HG03135 (cell line): ENCODE measurements at regions not wholly inside any gene's neighbourhood (a gene's known extent, or its start where the extent isn't known, plus 50 kb on each side); places are given as distances from the start of the nearest gene placed in this dataset.

Source experiments
- ATAC-seq: cut with Tn5 transposase; IDR thresholded peaks from one replicate; pipeline ENCODE4 v1.9.1; 2021; ENCODE audit warnings: mild to moderate bottlenecking, moderate library complexity; ENCODE audit not compliant: unreplicated experiment

DNA sequence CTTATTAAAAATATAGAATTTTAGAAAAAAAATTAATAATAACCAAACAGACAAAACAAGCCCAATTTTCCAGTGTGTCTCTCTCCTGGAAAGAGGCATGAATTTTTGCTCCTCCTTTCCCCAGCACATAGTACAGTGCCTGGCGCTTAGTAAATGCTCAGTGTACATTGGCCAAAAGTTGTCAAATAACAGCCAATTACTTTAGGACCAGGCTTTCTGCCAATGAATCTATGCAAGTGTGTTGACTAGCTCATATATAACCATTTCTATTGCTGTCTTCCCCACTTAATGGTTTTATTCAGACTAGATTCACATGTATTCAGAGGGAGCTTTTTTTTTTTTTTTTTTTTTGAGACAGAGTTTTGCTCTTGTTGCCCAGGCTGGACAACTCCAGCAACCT is 120.1 kb upstream of the CD180 start:
- no peak for ATAC-seq

DNA sequence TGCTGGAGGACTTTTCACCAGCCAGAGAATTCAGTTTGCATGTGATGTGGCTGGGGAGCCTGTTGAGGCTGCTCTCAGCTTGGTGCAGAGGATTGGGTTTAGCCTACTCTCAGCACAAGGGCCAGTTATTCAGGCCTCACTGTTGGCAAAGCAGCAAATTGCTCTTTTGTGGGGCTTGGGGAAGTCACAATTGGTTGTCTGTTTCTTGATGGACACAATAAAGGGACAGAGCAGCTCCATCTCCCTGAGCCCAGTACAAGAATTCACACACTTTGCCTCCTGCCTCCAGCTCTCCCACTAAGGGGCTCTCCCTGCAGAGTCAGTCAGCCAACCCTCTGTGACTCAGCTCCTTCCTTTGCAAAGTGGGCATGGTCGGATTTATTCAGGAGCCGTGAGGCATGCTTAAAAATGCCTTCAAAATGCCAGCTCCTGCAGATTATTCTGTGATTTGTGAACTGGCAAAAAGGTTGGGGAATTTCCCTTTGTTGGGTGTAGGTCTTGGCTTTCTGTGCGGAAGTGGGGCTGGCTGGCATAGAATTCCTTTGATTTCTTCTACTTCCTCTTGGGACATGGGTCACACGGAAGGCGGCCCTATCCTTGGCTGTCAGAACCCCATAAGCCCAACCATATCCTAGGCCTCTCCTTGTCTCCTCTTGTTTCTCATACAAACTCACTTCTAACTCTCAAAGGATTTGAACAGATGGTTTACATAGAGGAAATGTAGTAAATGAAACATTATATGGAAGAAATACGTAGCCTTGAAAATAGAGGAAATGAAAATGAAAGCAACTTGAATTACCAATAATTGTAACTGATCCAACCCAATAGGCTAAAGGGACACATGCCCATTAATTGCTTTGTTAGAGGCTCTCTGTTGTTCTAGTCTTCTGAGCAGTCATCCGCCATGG is 118.7 kb upstream of the CD180 start:
- ATAC-seq, result no peak

DNA sequence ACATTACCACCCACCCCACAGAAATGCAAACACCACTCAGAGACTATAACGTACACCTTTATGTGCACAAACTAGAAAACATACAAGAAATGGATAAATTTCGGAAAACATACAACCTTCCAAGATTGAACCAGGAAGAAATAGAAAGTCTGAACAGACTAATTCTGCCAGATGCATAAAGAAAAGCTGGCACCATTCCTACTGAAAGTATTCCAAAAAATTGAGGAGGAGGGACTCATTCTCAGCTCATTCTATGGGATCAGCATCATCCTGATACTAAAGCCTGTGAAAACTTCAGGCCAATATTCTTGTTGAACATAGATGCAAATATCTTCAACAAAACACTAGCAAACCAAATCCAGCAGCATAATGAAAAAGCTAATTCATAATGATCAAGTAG is 115.1 kb upstream of the CD180 start:
- ATAC-seq, result no peak

- no peak for ATAC-seq
Measured at GRCh38 chr5:67311208-67311607, 114.6 kb upstream of the CD180 start.

DNA sequence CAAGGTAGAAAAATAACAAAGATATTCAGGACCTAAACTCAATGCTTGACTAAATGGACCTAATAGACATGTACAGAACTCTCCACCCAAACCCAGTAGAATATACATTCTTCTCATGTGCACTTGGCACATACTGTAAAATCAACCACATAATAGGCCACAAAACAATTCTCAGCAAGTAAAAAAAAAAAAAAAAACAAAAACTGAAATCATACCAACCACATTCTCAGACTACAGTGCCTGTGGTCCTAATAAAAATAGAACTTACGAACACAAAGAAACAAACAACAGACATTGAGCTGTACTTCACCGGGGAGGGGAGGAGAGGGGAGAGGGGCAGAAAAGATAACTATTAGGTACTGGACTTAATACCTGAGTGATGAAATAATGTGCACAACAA is 114.1 kb upstream of the CD180 start:
- no peak for ATAC-seq

GRCh38 chr5:67310169-67310568 is 113.6 kb upstream of the CD180 start:
- ATAC-seq, result no peak

- no peak for ATAC-seq
Measured at GRCh38 chr5:67308988-67309688, 112.5 kb upstream of the CD180 start.

DNA sequence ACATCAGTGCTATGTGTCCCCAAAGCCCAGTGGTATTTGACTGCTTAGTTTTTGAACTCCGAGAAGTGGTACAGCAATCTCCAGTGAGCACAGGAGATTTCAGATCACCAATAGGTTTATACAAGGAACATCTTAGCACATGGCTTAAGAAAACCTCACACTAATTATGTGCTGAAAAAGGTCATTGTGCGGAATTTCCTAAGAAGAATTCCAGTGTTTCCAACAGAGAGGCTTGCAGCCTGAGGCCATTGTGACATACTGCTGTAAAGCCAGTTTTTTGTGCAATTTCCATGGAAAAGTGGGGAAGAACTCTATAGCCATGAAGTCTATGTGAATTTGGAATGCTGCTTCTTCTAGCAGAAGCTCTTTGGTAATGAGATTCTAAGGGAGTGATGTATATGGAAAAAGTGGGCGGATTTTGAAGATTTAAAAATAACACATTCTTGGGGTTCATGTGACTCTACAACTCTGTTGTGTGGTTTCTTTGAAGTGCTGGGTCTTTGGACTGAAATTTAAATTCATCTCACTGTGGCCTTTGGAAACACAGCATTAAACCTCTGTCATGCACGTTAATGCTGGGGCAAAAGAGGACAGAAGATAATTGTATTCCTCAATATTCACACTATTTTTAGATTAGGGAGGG is 110.5 kb upstream of the CD180 start:
- no peak for ATAC-seq

DNA sequence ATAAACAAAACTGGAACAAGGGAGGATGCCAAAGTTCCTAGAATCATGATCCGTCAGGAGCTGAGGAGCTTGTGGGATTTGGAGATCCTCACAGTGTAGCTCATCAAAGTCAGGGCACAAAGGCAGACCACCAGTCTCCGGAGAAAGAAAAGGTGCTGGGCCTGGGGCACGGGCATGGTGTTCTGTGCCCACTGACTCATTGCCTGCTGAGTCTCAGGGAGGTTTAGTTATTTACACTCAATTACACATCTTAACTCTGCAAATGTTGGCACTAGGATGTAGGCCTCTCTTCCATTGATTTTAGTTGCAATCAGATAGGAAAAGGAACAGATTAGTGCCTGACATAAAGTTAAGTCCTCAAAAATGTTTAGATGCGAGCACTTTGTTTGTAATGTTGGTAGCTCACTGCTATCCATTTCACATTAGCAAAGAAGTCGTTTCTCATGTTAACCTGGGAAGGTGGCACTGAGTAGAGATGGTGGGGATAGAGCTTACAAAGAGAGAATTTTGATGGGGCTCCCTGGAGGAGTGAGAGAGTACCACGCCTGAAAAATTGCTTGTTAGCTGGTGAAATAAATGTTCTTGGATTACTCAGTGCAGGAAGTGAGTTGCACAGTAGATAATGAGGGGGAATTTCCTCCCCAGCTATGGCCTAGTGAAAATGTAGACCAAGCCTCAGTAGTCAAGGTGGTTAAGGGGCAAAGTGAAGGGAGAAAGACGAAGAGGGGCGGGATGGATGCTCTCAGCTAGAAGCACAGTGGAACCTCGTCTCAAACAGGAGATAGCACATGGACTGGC is 109.5 kb upstream of the CD180 start:
- no peak for ATAC-seq

GRCh38 chr5:67305401-67305800 is 108.8 kb upstream of the CD180 start:
- ATAC-seq, result no peak

DNA sequence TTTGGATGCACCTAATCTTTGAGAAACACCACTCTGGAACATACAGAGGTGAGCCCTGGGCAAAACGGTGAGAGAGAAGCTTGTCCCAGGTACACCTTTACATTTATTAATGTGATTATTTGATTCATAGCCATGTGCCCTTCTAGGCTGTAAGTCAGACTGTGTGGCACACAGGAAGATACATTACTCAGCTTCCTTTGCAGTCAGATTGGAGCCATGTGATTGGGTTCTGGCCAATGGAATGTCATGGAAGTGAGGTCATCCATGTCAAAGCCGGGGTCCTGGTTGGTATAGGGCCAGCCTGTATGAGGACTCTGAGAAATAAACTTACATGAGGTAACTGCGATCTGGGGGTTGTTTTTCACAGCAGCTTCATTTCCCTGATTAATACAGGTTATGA is 106.8 kb upstream of the CD180 start:
- no peak for ATAC-seq

- no peak for ATAC-seq
Measured at GRCh38 chr5:67301285-67301903, 104.8 kb upstream of the CD180 start.

GRCh38 chr5:67300326-67300725 is 103.7 kb upstream of the CD180 start:
- no peak for ATAC-seq

DNA sequence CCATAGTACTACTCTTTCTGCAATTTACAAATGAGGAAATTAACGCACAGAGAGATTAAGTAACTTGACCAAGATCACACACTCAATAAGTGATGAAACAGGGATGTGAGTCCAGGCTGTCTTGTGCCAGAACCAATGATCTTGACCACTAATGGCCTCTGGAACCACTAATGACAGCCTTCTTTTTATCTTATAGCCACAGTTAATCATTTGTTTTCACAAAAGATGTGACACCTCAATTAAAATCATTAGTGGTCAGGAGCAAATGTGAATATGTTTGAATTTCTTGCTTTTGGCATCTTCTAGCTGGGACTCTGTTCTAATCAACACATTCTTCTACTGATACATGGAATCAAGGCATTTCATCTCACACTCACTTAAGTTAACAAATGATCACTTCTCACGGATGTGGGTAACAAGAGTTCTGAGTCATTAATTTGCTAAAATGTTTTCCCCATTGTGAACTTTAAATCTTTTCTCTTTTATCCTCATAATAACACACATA is 102.7 kb upstream of the CD180 start:
- ATAC-seq, result no peak

DNA sequence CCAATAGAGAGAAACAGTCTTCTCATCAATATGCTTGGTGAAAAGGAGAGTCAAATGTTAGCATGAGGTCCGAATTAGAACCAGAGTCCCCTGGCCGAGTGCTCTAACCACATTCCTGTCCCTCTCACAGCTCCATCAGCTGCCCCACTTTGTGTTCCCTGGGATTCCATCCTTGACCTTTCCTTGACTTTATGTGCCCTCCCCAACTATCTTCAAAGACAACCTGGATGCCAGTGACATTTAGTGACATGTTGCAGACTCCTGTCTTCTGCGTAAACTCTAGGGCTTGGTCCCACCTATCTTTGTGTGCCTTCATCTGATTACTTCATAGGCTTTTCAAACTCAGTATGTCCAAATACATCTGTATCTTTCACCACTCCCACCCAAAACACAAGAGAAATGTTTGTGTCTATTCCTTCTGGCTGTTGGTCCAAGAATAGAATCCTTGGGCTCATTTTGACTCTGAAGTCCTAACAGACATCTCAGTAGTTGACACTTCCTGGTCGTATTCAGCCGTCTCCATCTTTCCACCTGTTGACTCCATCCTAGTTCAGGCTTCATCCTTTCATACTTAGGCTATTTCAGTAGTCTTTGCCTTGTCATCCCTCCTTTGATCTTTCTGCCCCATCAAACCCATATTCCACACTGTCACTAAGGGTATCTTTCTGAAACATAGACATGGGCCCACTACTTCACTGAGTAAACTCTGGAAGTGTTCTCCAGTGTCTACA is 101.4 kb upstream of the CD180 start:
- no peak for ATAC-seq

DNA sequence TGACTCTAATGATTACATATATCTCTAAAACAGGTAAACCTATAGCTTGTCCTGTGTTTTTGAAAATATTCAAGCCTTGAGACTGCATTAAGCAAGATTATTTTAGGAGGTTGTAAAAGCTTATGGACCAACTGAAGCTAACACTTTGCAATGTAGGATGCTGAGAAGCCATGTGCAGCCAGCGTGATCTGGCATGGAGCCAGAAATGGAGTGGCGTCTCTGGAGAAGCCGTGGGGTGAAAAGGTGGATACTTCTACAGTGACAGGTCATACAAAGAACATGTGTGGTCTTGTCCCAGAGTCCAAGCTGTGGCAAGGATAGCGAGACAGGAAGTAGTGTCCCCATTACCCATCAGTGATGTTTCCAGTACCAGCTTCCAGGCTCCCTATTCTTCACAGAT is 100.8 kb upstream of the CD180 start:
- no peak for ATAC-seq

- ATAC-seq, result no peak
Measured at GRCh38 chr5:67294266-67294938, 97.8 kb upstream of the CD180 start.

DNA sequence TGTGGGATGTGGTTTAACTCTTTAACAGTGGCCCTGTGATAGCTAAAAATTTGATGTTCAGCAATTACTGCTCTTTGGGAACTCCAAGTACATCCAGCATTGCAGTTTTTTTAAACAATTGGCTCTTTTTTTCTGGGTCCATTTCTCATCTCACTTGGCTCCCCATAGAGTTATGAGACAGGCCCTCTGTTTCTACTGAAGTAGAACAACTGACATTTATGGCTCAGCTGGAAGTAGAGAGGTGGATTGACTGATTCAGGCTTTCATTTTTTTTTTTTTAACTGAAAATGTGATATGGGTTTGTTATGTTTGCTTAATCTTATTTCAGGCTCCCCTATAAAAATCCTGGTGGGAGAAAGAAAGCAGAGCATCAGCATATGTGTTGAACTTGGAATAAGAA is 96.6 kb upstream of the CD180 start:
- ATAC-seq, result no peak
